D341Med (cell line): ENCODE measurements at regions not wholly inside any gene's neighbourhood (a gene's known extent, or its start where the extent isn't known, plus 50 kb on each side); places are given as distances from the start of the nearest gene placed in this dataset.

Experiments
- DNase-seq: peaks from one replicate; pipeline ENCODE4 v3.0.0; 2012; ENCODE audit warnings: low spot score

DNA sequence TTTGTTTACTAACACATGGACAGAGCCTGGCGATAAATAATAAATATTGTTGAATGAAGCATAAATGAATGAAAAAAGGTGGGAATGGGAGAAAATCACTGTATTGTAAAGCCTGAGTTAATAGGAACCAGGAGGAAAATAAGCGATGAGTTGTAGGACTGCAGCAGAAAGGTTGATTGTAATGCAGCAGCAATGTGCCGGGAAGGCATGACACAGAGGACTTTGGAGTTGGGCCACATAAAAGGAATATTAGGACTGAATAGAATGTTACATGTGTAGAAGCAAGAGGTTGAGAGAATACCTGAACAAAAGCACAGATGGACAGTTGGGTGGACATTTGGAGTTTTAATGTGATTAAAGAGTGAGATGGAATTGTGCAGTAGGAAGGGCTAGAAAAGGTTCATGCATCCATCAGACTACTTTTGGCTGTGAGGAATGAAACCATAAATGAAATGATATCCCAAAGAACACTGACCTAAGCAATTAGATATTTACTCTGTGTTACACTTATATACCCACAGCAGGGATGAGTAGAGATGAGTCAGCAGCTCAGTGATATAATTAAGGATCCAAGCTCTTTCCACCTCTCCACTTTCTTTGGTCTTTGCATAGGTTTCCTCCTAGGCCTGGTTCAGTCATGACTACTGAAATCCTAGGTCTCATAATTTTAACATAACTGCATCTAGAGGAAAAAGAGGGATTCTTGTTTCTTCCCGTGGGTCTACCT lies 55.4 kb downstream of the CCER1 start:
- DNase-seq = no peak

DNA sequence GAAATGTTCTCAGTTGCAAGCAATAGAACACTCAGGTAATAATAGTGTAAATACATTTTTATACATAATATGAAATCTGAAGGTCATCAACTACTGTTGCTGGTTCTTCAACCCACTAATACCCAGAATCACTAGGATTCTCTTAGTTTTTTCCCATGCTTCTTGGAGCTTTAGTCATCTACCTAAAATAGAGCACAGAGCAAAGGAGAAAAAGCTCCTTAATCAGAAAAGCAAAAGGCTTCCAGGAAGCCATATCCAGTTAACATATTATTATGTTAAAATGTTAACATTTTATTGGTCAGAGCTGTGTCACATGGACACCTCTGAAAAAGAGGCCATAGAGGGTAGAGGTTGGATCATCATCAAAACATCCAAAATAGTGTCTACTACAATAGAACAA lies 57.0 kb downstream of the CCER1 start:
- DNase-seq = no peak

GRCh38 chr12:90897316-90897715 lies 57.7 kb downstream of the CCER1 start:
- no peak for DNase-seq

- no peak for DNase-seq
Measured at GRCh38 chr12:90896821-90897220, 58.2 kb downstream of the CCER1 start.

GRCh38 chr12:90896164-90896563 lies 58.8 kb downstream of the CCER1 start:
- no peak for DNase-seq

DNA sequence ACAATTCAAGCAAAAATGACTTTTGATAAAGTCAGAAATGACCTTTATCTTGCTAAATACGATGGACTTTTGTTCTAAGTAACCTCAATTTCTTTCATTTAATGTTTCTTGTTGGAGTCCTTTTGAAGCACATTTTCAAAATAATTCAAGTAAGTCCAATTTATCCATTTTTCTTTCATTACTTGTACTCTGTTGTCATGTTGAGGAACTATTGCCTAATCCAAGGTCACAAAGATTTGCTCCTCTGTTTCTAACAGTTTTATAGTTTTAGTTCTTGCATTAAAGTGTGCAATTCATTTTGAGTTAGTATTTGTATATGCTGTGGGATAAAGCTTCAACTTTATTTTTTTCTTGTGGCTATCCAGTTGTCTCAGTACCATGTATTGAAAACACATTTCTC lies 66.7 kb downstream of the CCER1 start:
- DNase-seq = no peak

DNA sequence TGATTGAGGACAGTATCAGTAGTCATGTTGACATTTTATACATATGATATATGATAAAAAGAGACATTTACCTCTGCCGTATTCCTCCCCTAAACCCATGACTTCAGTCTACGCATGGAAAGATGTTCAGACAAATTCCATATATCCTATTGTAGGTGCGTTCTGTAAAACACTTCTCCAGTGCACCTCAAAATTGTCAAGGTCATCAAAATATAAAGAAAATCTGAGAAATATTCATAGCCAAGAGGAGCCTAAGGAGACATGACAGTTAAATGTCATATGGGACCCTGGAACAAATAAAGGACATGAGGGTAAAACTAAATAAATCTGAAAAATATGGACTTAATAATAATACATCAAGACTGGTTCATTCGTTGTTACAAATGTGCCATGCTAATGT lies 71.5 kb downstream of the CCER1 start:
- DNase-seq = no peak

DNA sequence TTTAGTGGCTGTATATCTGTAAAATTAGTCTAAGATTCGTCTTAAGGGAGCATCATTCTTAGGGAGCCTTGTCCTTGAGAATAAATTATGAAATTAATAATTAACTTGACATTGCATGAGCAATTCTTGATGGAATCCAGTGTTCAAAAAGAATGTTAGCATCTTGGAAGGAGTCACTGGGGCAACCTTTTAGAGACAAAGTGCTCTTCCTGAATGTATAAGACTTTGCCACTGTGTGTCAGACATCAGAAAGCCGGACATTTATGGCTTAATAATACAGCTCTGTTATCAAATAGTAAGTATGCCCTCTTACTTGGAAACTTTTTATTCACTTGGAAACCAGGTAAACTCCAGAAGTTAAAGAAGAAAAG lies 83.3 kb downstream of the CCER1 start:
- DNase-seq = no peak

DNA sequence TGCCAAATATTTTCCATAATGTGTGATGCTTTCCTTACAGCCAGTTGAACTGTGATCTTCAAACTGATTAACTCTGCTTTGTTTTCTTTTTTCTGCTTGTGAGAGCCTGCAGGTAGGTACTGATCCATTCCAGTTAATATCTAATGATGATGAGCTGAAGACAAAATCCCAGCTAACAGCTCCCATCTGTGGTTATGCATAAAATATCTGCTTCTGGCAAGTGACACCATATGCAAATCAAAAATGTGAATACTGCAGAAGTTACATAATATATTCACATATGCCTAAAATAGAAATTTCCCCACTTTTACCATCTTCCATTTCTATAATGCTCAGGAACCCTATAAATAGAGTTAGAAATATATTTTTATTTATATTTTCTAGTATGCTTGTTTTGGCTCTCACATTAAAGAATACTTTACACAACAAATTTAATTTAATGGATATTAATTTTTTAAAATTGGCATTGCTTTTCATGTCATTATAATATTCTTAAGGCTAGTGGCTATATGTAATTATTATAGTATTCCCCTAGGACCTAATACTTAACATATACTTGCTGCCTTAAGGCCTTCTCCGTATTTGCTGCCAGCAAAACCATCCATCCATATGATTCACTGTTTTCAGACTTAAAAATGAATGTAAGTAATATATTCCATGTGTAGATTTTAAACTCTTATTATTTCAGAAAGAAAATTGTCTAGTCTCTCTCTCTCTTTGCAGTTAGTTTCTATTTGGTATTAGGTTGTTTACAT lies 83.8 kb downstream of the CCER1 start:
- DNase-seq = no peak

DNA sequence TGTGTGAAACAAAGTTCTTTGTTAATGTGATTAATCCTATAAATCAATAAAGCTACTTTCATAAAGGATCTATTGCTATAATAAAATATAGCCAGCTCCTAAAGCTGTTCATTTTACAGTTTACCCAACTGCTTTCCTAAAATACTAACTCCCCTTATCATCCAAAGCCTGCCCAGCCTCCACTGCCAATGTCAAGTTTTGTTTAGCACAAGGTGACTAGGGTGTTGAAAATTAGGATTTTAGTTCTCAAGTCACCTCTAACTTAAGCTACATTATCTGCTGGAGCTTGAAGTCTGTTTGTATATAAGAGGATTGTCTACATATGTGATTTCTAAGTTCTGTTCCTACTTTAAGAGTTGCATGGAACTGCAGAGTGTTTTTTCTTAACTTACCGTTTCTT lies 86.3 kb downstream of the CCER1 start:
- DNase-seq = no peak

DNA sequence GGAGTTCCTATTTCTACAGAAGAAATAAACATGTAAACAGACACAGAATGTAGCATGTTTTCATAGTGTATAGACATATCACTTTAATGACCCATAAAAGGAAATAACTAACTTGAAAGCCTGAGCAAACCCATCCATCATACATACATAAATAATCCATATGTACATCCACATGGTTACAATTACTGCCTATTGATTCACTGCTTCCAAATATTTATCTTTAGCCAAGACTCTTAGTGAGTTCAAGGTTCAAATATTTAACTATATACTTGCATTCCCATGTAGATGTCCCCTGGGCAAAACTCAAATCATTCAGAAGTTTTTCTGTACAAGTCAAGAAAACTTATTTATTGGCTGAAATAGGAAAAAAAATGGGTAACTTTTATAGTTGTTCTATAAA lies 95.4 kb downstream of the CCER1 start:
- DNase-seq = no peak

- no peak for DNase-seq
Measured at GRCh38 chr12:90858252-90858651, 96.7 kb downstream of the CCER1 start.

DNA sequence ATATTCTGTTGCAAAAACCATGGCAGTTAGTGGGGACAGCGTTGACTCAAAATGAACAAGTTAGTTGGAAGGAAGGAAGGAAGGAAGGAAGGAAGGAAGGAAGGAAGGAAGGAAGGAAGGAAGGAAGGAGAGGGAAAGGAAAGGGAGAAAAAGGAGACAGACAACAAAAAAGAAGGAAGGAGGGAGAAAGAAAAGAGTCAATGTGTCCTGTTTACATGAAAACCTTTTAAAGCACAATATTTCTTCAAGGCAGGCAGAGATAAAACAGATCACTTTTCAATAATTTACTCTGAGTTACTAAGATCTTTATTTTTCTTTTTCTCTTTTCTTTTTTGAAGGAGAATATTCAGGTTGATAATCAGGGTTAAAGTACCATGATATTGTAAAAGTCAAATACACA lies 99.4 kb downstream of the CCER1 start:
- DNase-seq = no peak

DNA sequence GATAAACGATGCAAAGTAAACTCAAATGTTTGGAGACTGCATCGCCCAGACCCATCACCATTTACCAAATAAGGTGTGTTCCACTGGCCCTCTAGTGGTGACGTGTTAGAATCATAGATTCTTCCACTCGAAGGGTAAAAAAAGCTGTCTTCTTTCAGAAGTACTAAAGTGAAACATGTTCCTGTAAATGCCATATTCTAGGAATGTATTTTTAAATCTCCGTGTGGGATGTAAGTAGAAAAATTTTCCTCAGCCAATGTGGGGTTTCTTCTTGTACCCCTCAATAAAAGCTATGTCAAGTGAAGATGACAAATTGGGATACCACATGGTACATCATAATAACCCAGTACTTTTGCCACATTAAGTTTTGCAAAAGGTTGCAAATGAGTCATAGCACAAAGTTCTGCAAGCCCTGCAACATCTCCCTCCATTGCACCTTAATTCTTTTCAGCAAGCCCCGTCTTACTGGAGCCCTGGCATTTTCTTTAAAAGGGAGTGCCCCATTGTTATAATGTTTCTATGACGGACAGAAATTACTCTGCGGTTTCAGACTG lies 100.8 kb downstream of the CCER1 start:
- DNase-seq = peak; percentile 48

DNA sequence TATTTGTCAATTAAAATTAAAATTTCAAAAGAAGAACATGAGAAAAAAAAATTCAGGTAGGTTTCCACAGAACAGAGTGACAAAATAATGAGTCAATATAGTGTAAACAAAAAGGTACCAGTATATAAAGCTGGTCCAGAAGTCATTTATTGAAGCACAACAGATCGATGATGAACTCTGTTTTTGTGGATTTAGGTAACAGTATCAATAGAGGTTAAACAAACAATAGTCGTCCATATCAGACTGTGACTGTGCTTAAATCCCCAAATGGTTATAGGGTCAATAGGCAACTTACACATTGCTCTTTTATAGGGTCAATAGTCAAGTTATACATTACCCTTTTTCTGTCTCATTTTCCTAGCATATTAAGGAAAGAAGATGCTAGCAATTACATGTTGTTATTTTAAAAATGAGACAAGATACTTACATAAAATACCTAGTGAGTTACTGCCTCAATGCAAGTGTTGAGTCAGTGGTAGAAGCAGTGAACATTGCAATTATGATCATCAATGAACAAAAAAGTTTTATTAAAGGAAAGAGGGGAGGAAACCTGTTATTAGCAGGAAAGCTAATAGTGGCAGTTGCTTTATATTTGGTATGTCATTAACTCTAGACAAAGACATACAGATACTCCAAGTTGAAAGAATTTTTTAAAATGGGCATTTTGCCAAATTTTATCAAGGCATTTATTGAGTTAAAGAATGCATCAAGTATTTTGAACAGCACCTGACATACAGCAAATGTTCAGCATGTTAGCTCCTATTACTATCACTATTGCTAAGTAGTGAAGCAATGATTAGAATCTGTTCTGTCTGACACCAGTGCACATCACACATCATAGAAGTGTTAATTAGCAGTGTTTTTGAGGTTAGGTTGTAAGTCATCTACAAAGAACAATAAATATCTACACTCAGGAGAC lies 102.9 kb downstream of the CCER1 start:
- no peak for DNase-seq

DNA sequence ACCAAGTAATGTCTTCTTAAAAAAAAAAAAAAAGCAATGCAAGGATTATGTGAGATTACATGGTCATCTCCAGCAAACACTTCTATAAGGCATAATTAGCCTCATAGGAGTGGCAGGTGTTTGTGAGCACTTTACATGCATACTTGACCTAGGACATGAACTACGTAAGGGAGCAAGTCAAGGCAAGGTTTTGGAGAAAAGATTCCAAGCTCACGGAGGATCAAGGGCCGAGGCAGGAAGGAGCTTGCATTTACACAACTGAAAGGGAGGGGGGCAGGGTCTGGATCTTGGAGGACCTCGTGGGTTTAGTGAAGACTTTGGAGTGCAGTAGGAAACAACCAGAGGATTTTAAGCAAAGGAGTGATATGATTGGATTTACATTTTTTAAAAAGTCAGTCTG lies 112.5 kb downstream of the CCER1 start:
- peak; percentile 18 for DNase-seq

DNA sequence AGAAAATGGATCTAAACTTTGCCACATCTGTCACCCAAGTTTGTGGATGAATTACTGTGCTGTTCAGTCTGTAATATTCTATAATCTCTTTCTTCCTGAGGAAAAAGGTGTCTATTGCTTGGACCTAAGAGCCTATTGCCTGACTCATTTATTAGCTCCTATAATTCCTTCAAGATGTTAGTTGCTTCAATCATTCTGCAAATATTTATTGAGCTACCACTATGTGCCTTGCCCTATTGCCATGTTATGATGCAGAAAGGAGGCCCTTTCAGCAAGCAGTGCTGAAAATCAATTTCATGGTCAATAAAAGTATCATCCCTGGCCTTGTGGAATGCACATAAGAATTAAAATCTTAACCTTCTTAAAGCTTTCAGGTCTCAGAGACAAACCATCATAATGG lies 113.6 kb downstream of the CCER1 start:
- no peak for DNase-seq

DNA sequence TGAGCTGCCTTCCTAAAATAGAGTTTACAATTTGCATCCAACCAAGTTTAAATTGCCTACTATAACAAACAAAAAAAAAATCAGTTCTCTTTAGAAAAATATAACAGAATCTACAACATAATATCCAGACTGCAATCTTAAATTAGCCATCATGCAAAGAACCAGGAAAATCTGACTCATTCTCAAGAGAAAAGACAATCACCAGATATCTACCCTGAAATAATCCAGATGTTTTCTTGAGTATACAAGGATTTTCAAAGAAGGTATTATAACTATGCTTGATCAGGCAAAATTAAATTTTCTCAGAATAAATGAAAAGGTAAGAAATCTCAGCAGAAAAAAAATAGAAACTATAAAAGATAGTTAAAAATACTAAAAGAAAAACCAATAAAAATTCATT lies 115.6 kb downstream of the CCER1 start:
- no peak for DNase-seq

GRCh38 chr12:90836689-90837088 lies 118.3 kb downstream of the CCER1 start:
- no peak for DNase-seq

DNA sequence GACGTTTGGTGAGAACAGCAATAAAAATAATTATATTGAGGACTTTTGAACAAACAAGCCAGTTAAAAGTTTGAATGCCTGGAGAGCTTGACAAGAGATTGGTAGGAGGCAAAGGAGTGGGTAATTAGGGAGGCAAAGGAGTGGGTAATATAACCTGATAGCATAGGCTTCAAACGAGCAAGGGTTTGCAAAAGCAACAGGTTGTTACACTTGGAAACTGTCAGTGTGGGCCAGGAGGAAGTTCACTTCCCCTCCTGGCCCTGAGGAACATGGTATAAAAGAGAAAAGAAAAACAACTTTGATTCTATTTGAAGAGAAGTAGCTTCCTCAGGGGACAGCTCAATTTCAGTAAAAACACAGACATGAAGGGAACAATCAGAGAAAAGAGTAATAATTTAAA lies 121.7 kb downstream of the CCER1 start:
- no peak for DNase-seq

DNA sequence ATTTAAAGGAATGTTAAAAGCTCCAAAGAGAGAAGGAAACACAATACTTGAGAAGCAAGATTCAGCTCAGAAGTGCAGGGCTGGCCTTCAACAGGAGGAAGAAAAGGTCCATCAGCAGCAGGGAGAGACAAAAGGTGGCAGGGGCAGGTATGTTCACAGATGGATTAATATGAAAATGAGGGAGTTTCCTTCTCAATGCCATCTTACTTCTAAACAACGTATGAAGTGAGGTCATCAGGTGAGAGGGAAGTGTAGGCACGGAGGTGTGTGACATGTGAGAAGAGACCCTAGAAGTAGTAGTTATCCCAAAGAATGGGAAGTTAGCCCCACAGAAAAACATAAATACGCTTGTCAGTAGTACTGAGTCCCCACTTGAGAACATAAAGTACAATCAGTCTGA lies 122.5 kb downstream of the CCER1 start:
- no peak for DNase-seq

GRCh38 chr12:90831712-90832111 lies 123.3 kb downstream of the CCER1 start:
- no peak for DNase-seq

DNA sequence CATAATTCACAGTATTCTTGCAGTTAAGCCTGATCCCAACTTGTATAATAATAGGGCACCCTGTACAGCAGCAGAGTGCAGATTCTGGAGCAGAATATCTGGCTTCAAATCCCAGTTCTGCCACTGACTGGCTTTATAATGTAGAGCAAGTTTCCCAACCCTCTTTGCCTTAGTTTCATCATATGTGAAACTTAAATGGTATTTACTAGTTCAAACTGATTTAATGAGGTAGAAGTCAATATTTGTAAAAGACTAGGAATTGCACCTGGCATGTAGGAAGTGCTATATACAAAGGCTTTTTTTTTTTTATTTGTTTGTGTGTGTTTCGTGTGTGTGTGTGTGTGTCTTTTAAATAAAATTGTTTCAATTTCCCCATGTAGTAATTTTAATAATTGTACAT lies 125.9 kb downstream of the CCER1 start:
- no peak for DNase-seq
